ES-I3 (cell line): ENCODE measurements at regions not wholly inside any gene's neighbourhood (a gene's known extent, or its start where the extent isn't known, plus 50 kb on each side); places are given as distances from the start of the nearest gene placed in this dataset.

Source experiments
- H3K36me3 ChIP-seq: 2 replicates; pipeline ENCODE4 v1.6.1; 2013; ENCODE audit warnings: mild to moderate bottlenecking, low read length, control low read depth, moderate library complexity; ENCODE audit not compliant: insufficient read depth
- H3K4me1 ChIP-seq: 2 replicates; pipeline ENCODE4 v1.6.1; 2013; ENCODE audit warnings: mild to moderate bottlenecking, control low read depth, low read length; ENCODE audit not compliant: insufficient read depth
- H3K9ac ChIP-seq: 2 replicates; pipeline ENCODE4 v1.6.1; 2013; ENCODE audit warnings: low read depth, mild to moderate bottlenecking, low read length, moderate library complexity
- H3K9me3 ChIP-seq: 2 replicates; pipeline ENCODE4 v1.6.1; 2013; ENCODE audit warnings: mild to moderate bottlenecking, low read length, moderate library complexity; ENCODE audit not compliant: control insufficient read depth, insufficient read depth

GRCh38 chr6:93496548-93496947 is 77.2 kb upstream of the EPHA7 start:
- Histone ChIP-seq H3K4me1 (no peaks in the 10 kb centered on the region), H3K36me3 (no peaks in the 10 kb centered on the region), H3K9ac (no peak overlapping the region), H3K9me3 (no peaks in the 10 kb centered on the region)

- H3K4me1 ChIP-seq, result no peaks in the 10 kb centered on the region
- no peaks in the 10 kb centered on the region for H3K9me3 ChIP-seq
- H3K9ac ChIP-seq, result no peak overlapping the region
- H3K36me3 ChIP-seq, result no peaks in the 10 kb centered on the region
Observed at GRCh38 chr6:93494057-93494456, 74.7 kb upstream of the EPHA7 start.

GRCh38 chr6:93474733-93475179 is 55.4 kb upstream of the EPHA7 start:
- H3K9me3 ChIP-seq, result no peaks in the 10 kb centered on the region
- no peaks in the 10 kb centered on the region for H3K36me3 ChIP-seq
- no peak overlapping the region for H3K9ac ChIP-seq
- no peaks in the 10 kb centered on the region for H3K4me1 ChIP-seq

GRCh38 chr6:93471281-93471680 is 51.9 kb upstream of the EPHA7 start:
- Histone ChIP-seq H3K4me1 (no peaks in the 10 kb centered on the region), H3K9me3 (no peaks in the 10 kb centered on the region), H3K9ac (no peak overlapping the region), H3K36me3 (no peaks in the 10 kb centered on the region)
